Peyer's patch (tissue), 4 donors: ENCODE measurements at regions not wholly inside any gene's neighbourhood (a gene's known extent, or its start where the extent isn't known, plus 50 kb on each side); places are given as distances from the start of the nearest gene placed in this dataset.

Source experiments
- CTCF ChIP-seq, 6 experiments: fragments of 450-650 bp in 4 of 6; fragments of 200-600 bp in 2 of 6; sonication (generic) in 1 of 6; IDR thresholded peaks; one replicate each; pipeline ENCODE4 v1.5.1; 2017 to 2019; ENCODE audit warnings: antibody characterized with exemption in 6 of 6, mild to moderate bottlenecking in 3 of 6, moderate library complexity in 1 of 6
- POLR2A ChIP-seq, 2 donors: fragments of 450-650 bp; IDR thresholded peaks; one replicate each; pipeline ENCODE4 v1.5.1; 2017; ENCODE audit warnings: antibody characterized with exemption in 2 of 2, mild to moderate bottlenecking in 2 of 2, moderate library complexity in 2 of 2

- TF ChIP-seq CTCF (IDR thresholded peaks at IDR 0.05) (no peak), POLR2A (IDR thresholded peaks at IDR 0.05) (no peak)
These were observed 180.8 kb downstream of the BRD1 start for GRCh38 chr22:49646876-49647275.
